OCI-LY7 (cell line): ENCODE measurements at regions not wholly inside any gene's neighbourhood (a gene's known extent, or its start where the extent isn't known, plus 50 kb on each side); places are given as distances from the start of the nearest gene placed in this dataset.

Experiments
- BruUV-seq: library from RNA; stranded (reverse); fragments of 400-500 nt; replicated peaks from 2 replicates; lab custom pipeline; 2021; lab: Mats Ljungman, UMichigan
- CTCF ChIA-PET: fragments of 300-600 bp; sonication (Branson Sonifier 250); formaldehyde crosslinking; loops from one replicate; lab custom pipeline; 2022; ENCODE audit warnings: antibody characterized with exemption; ENCODE audit not compliant: unreplicated experiment; lab: Charles Lee
- POLR2A ChIA-PET: fragments of 300-600 bp; sonication (Branson Sonifier 250); formaldehyde crosslinking; loops from one replicate; lab custom pipeline; 2022; ENCODE audit warnings: antibody characterized with exemption; lab: Charles Lee
- DNase-seq: peaks from one replicate; pipeline ENCODE4 v3.0.0-alpha.2; 2015; ENCODE audit warnings: low spot score
- H2AFZ ChIP-seq: fragments of 200-600 bp; sonication (generic), shearing (Covaris generic); 2 replicates; pipeline ENCODE4 v1.6.1; 2014; ENCODE audit warnings: mild to moderate bottlenecking, antibody characterized with exemption, low read length, moderate library complexity
- H3K27ac ChIP-seq: fragments of 200-600 bp; sonication (generic); 2 replicates; pipeline ENCODE4 v1.5.1; 2014; ENCODE audit warnings: mixed run types, low read depth, mild to moderate bottlenecking, moderate library complexity, low read length, inconsistent platforms; ENCODE audit not compliant: poor library complexity, severe bottlenecking
- H3K36me3 ChIP-seq: fragments of 200-600 bp; sonication (generic); 2 replicates; pipeline ENCODE4 v1.6.1; 2014; ENCODE audit warnings: mild to moderate bottlenecking, antibody characterized with exemption, low read length, moderate library complexity, mixed read lengths; ENCODE audit not compliant: insufficient read depth
- H3K4me1 ChIP-seq: fragments of 200-600 bp; sonication (generic); 2 replicates; pipeline ENCODE4 v1.5.1; 2014; ENCODE audit warnings: mild to moderate bottlenecking, low read length; ENCODE audit not compliant: insufficient read depth, poor library complexity, severe bottlenecking
- H3K4me2 ChIP-seq: fragments of 200-600 bp; sonication (generic); 2 replicates; pipeline ENCODE4 v1.6.1; 2014; ENCODE audit warnings: mild to moderate bottlenecking, low read length
- H3K4me3 ChIP-seq: fragments of 200-600 bp; sonication (generic); 2 replicates; pipeline ENCODE4 v1.5.1; 2014; ENCODE audit warnings: mild to moderate bottlenecking, low read depth, low read length; ENCODE audit not compliant: poor library complexity, severe bottlenecking
- H3K79me2 ChIP-seq: fragments of 200-600 bp; sonication (generic); 2 replicates; pipeline ENCODE4 v1.6.1; 2016; ENCODE audit warnings: low read depth, mild to moderate bottlenecking, low read length, moderate library complexity, mixed read lengths; ENCODE audit not compliant: insufficient read depth
- H3K9me2 ChIP-seq: fragments of 200-600 bp; sonication (generic); 2 replicates; pipeline ENCODE4 v1.6.1; 2016; ENCODE audit warnings: mild to moderate bottlenecking, low read length, mixed read lengths; ENCODE audit not compliant: insufficient read depth
- H3K9me3 ChIP-seq: fragments of 200-600 bp; sonication (generic); 2 replicates; pipeline ENCODE4 v1.6.1; 2014; ENCODE audit warnings: mild to moderate bottlenecking, mixed run types, low read length, mixed read lengths
- H4K20me1 ChIP-seq: fragments of 200-600 bp; sonication (generic); 2 replicates; pipeline ENCODE4 v1.6.1; 2014; ENCODE audit warnings: mild to moderate bottlenecking, antibody characterized with exemption, low read length, moderate library complexity, mixed read lengths; ENCODE audit not compliant: insufficient read depth
- CTCF ChIP-seq: fragments of 200-600 bp; sonication (generic); conservative IDR thresholded peaks from 2 replicates; pipeline ENCODE4 v1.5.1; 2014; ENCODE audit warnings: mild to moderate bottlenecking, antibody characterized with exemption, low read length, moderate library complexity, mixed read lengths
- EZH2phosphoT487 ChIP-seq: fragments of 200-600 bp; sonication (generic); IDR thresholded peaks from 2 replicates; pipeline ENCODE4 v1.6.1; 2018; ENCODE audit warnings: low read depth, borderline replicate concordance, mild to moderate bottlenecking, mixed run types, antibody characterized with exemption, low read length, moderate library complexity, mixed read lengths
- intact Hi-C: fragments of 100-400 bp; cut with micrococcal nuclease; formaldehyde crosslinking; loops from one replicate; pipeline ENCODE4 v1.10.0; 2022; ENCODE audit not compliant: unreplicated experiment

DNA sequence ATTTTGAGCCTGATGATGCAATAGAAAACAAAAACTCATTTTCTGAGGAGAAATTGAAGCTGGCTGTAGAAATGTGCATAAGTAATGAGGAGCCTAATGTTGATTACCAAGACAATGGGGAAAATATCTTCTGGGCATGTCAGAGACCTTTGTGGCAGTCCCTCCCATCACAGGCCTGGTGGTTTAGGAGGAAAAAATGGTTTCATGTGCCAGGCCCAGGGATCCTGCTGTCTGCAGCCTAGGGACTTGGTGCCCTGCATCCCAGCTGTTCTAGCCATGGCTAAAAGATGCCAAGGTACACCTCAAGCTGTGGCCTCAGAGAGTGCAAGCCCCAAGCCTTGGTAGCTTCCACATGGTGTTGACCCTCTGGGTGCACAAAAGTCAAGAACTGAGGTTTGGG, 128.7 kb upstream of the ARHGEF9 start:
- Histone ChIP-seq H4K20me1 (no peaks in the 10 kb centered on the region), H3K4me2 (no peak overlapping the region), H3K79me2 (no peaks in the 10 kb centered on the region), H3K9me2 (no peaks in the 10 kb centered on the region), H3K36me3 (no peaks in the 10 kb centered on the region), H3K9me3 (no peaks in the 10 kb centered on the region), H3K4me1 (no peaks in the 10 kb centered on the region), H2AFZ (no peak overlapping the region), H3K4me3 (no peak overlapping the region), H3K27ac (no peak overlapping the region)
- intact Hi-C loops: no loop called here
- POLR2A ChIA-PET: no interaction called here
- CTCF ChIA-PET: no interaction called here
- no peak for DNase-seq
- TF ChIP-seq EZH2phosphoT487 (no peak), CTCF (no peak)
- BruUV-seq: no TSS peak

DNA sequence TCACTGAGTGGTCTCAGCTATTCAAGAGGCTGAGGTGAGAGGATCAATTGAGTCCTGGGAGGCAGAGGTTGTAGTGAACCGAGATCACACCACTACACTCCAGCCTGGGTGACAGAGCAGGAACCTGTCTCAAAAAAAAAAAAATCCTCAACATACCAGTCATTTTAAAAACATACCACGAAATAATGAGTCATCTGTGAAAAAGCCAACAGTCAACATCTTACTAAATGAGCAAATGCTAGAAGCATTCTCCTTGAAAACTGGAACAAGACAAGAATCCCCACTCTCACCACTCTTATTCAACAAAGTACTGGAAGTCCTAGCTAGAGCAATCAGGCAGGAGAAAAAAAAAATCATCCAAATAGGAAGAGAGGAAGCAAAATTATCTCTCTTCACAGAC, 104.0 kb upstream of the ARHGEF9 start:
- Histone ChIP-seq H3K36me3 (no peaks in the 10 kb centered on the region), H3K4me2 (no peak overlapping the region), H4K20me1 (no peaks in the 10 kb centered on the region), H3K4me3 (no peak overlapping the region), H3K4me1 (no peaks in the 10 kb centered on the region), H3K79me2 (no peaks in the 10 kb centered on the region), H2AFZ (no peak overlapping the region), H3K9me2 (no peaks in the 10 kb centered on the region), H3K27ac (no peak overlapping the region), H3K9me3 (no peaks in the 10 kb centered on the region)
- no peak for DNase-seq
- BruUV-seq: no TSS peak
- intact Hi-C loops: no loop called here
- POLR2A ChIA-PET: no interaction called here
- CTCF ChIA-PET: no interaction called here
- TF ChIP-seq CTCF: no peak
- TF ChIP-seq EZH2phosphoT487: no peak

- Histone ChIP-seq H2AFZ (no peak overlapping the region), H3K9me3 (no peaks in the 10 kb centered on the region), H3K36me3 (no peaks in the 10 kb centered on the region), H3K27ac (no peak overlapping the region), H3K4me2 (no peak overlapping the region), H3K9me2 (no peaks in the 10 kb centered on the region), H3K4me1 (no peaks in the 10 kb centered on the region), H3K79me2 (no peaks in the 10 kb centered on the region), H3K4me3 (no peak overlapping the region), H4K20me1 (no peaks in the 10 kb centered on the region)
- no peak for DNase-seq
- POLR2A ChIA-PET: no interaction called here
- TF ChIP-seq EZH2phosphoT487 (no peak), CTCF (no peak)
- no TSS peak for BruUV-seq
- intact Hi-C loops: no loop called here
- CTCF ChIA-PET: no interaction called here
Measured at GRCh38 chrX:63884821-63885790, 100.1 kb upstream of the ARHGEF9 start.
